CD4-positive, alpha-beta T cell treated with Interleukin-1 beta for 1 hour (primary cell): ENCODE measurements at regions not wholly inside any gene's neighbourhood (a gene's known extent, or its start where the extent isn't known, plus 50 kb on each side); places are given as distances from the start of the nearest gene placed in this dataset.

Experiments used
- DNase-seq, 2 donors: peaks; one replicate each; pipeline ENCODE4 v3.0.0-alpha.2; 2020 to 2022

DNA sequence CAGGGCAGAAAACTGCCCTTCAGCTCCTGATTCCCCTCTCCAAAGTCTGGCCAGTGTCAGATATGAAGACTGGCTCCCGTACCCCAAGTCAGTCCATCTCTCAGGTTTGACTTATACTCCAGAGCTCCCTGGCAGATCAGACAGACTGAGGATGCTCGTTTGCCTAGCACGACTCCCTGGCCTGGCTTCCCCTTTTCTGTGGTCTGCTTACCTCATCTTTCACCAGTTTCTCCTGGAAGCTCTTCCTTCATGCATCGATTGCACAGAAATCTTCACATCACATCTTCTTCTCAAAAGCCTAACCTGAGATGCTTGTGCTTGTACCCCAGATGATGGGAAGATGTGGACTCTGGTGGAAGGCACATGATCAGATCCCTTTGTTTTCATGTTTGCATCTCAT, 387.9 kb upstream of the POU3F3 start:
- DNase-seq: no peak

DNA sequence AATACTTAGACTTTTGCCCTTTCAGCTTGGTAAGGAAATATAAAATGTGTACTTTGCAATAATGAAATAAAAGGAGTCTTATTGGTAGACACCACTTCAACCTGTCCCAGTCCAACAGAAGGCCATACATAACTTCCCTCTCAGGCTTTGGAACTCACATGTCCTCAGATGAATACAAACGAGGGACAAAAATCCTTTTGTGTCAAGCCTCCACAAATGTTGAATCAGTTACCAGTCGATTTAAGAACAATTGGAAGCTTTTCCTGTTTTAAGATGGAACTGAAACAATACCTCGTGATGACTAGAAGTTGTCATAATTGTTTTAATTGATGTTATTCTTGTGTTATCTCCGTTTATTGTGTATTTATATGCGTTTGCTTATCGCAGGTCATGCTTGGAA, 385.1 kb upstream of the POU3F3 start:
- DNase-seq: no peak

DNA sequence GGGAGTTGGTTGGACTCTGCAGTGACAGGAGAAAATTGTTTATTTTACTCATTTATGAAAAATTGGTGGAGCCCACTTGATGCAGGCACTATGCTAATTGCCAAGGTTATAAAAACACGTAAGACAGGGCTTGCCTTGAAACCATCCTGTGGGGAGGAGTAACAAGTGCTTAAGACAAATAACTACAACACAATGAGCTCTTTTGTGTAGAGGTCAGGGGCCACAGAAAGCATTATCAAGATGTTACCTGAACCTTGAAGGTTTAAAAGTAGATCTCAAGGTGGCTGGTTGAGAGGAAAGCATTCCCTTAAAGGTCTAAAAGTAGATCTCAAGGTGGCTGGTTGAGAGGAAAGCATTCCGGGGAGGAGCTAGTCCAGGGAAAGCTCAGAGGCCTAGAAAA, 381.8 kb upstream of the POU3F3 start:
- DNase-seq: no peak

DNA sequence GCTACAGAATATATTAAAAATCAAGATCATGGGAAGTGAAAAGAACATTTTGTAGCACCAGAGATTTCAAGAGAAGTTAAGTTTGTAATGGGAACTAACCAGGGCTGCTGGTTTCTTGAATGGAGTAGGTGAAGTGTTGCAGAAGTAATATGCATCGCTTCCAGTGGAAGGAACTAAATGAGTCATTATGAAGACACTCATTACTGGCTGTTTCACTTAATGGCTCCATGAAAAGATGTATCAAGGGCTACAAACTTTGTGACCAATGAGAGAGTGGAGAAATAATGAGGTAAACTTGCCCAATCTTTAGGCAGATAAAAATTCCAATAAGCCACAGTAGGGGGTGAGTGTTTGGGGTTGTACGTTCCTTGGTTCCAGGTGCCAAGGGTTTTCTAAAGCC, 380.4 kb upstream of the POU3F3 start:
- no peak for DNase-seq

DNA sequence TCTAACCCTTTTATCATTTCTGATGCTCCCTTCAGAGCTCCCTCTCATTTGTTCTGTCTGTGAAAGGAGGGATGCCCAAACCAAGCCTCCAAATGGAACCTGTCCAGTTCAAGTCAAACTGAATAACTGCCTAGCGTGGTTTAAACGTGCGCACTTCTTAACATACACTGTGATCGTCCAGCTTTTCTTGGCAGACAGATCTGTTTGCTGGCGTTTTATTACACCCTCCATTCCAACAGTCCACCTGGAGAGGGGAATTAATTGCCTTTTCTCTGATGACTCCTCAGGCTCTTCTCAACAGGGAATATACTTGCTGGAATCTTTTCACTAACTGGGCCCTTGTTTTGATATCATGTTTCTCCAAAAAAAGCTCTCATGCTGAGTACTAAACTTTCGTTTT, 379.2 kb upstream of the POU3F3 start:
- no peak for DNase-seq

DNA sequence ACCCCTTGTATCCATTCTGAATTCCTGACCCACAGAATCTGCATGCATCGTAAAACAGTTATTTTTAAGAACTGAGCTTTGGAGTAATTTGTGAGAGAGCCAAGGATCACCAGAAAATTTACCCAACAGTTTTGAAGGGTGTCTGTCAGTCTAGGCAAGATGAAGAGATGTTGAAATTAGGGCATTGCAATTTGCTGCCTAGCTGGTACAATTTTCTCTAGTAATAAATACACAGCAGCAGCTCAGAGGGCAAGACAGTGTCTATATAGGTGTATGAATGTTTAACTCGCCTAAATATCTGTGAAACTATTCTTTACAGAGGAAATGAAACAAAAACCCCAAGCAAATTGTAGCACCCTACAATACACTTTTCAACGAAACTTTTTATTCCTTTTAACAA, 377.8 kb upstream of the POU3F3 start:
- no peak for DNase-seq

DNA sequence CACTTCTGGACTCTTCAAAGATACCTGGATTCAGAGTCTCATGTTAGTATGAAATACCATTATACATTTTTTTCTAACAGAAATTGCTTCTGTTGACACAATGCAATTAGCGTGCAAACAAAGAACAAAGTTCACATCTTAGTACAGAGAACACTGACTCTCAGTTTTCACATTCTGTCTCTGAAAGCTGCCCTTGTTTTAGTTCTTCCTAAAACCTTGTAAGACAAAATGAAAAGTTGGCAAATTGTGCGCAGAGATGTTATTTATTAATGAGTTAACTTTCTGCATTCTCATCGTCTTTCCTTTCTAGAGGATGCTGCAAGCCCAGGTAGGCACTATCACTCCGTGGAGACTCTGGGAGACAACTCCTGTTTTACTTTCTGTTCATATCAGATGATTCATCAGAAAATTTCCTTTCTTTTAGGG, 377.3 kb upstream of the POU3F3 start:
- DNase-seq: no peak

DNA sequence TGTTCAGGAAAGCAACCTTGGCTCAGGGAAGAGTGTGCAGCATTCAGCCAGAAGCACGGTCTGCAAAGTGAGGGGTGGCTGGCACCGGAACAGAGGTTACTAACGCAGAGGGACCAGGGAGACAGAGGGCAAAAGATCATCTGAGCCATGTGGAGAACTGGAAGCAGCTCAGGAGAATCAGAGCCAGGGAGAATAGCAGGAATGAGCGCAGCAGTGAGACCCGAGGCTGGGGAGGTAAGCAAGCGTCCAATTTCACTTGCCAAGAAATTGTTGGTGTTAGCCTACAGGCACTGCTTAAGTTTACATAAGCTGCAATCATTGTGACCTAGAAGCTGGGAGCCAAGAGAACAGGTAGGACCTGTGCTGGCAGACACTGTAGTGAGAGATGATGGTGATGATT, 372.6 kb upstream of the POU3F3 start:
- no peak for DNase-seq

DNA sequence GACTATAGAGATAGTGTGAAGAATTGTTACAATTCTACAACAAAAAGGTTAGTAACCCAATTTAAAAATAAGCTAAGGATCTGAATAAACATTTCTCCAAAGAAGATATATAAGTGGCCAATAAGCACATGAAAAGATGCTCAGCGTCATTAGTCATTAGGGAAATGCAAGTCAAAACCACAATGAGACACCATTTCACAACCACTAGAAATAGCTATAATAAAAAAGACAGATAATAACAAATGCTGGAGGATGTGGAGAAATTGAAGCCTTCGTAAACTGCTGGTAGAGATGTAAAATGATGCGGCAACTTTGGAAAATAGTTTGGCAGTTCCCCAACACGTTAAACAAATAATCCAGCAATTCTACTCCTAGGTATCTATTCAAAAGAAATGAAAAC, 366.5 kb upstream of the POU3F3 start:
- DNase-seq: no peak

DNA sequence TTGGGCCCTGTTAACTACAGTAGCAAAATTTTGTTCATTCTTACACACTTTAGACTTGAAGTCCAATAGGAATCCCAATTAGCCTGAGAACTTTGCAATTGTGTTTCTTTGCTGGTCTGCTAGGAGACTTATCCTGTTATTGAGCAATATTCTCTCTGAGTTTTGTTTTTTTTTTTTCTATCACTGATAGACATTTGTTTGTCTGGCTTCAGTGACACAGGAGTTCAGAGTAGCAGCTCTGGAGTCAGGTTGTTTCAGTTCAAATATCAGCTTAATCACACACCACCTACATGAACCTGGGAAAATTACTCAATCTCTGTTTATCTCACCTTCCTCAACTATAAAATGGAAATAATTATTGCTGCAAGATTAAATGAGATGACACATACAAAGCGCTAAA, 360.2 kb upstream of the POU3F3 start:
- DNase-seq: no peak

DNA sequence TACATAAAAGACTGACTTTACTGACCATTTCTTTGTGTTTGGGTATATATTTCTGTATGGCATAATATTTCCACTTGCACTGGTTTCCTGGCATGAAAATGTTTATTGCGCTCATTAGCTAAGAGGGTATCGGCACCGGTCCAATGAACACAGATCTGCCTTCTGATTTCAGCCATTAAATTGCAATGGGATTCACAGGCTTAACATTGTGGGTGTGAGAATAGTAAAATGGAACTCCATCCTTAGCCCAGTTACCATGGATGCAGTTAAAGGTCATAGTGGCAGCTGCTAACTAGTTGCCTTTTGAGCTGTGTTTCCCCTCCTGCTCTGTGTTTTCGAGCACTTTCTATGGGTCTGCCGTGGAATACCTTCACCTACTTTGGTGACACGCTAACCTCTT, 352.6 kb upstream of the POU3F3 start:
- no peak for DNase-seq

DNA sequence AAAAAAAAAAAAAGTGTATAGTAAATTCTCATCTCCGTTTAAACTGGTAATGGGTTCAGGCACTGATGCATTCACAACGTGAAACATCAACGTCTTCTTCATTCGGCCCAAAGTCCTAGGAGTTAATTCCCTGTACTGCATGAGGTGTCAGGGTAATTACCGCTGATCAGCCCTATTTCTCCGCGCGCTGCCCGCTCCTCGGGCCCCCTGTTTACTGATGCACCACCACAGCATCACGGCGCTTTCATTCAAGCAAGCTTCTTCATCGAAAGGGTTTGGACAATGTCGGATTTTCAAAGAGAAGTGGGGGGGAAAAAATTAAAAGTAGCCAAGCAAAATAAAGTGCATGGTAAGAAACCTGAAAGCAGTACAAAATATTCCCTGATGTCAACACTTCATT, 352.0 kb upstream of the POU3F3 start:
- DNase-seq: no peak

DNA sequence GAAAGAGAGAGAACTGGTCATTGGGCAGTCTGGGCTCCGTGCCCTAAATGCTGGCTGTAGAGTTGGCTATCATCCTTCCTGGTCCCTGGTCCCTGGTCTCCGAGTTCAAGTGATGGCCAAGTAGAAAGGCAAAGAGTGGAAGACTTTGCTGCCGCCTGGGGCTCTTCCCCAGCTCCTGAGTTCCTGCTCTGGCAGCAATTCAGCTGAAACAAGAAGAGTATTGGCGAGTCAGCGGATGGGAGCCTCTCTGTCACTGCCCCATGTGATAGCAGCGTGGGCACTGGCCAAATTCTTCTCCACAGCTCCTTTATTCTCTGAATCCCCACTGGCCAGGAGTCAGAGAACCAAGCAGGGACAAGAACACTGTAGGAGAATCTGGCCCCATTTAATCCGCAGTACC, 351.0 kb upstream of the POU3F3 start:
- no peak for DNase-seq

DNA sequence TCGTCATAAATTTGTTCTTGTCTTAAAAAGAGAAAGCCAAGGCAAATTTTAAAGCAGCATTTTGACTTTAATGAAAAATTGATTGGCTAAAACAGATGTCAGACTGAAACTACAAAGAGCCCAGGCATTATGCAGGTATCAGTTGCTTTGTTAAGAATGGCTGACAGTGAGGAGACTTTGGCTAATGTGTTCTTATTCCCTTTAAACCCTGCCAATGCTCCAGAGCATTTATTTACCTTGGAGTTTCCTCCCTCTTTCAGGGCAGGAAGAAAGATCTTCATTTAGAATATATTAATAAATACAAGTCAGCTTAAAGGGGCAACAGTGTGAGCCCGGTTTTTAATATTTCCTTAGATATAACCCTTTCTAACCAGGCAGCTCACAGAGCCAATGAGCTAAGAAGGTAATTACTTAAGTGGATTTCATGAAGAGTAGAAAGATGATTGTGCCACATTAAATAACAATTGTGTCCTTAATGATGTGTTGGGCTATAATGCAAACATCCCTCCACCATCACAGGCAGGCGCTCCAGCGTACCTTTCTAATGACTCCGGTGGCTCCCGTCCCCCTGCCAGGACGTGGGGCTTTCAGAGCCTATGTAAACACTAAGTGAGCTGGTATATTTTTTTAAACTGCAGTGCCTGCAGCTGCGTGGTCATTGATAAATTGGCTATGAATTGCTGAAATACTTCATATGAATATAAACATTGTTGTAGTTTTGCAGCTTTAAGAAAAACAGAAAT, 349.4 kb upstream of the POU3F3 start:
- no peak for DNase-seq

DNA sequence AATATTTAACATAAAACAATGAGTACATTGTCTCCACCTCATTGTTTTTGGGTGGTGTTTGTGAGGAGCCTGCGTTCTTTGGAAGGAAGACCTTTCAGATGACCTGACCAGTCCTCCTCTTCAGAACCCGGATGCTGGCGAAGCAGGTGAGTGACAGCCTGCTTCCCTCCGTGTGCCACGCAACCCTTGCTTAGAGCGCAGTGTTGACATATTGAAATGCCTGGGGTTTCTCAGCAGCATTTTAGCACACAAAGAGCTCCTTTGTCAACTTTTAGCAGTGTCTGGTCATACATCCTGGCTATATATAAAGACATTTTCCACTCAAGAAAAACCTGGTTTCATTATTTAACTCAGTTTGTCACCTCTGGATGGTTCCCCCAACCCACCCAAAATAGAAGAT, 335.7 kb upstream of the POU3F3 start:
- no peak for DNase-seq

DNA sequence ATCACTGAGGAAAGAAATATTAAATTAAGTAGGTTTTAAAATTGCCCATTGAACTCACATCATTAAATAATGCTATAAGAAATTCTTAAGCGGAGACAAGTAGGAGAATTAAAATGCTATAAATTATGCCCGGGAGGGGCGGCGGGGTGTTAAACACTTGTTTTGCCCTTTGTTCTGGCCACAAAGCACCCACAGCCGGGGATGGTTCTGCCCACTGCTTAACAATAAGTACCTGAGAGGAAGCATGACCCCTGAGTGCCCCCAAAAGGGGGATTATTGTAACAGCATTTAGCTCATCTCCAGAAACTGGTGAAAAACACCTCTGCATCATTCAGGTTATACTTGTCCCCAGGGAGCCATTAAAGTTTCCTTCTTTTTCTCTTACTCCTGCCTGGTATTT, 332.7 kb upstream of the POU3F3 start:
- DNase-seq: no peak

DNA sequence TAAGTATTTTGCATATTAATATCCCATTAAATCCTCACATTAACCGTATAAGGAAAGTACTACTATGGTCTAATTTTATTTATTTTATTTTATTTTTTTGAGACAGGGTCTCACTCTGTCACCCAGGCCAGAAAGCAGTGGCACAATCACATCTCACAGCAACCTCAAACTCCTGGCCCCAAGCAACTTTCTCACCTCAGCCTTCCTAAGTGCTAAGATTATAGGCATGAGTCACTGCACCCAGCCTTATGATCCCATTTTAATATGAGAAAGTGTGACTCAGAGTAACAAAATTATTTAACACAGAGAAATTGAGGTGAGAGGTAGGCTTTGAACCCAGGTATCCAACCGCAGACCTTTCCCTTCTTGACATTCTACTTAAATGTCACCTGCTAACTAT, 330.0 kb upstream of the POU3F3 start:
- no peak for DNase-seq

DNA sequence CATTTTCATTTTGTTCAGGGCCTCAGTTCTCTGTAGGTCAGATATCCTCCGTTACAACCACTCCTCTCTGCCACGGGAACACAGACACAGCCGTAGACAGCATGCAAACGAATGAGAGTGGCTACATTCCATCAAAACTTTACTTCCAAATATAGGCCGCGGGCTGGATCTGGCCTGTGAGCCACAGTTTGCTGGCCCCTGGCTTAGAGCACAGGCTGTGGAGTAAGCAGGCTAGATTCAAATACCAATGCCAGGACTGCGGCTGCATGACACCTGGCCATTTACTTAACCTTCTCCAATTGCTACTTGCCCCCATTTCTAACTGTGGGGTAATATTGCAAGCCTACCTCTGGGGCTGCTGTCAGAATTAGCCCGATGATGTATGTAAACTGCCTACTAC, 325.8 kb upstream of the POU3F3 start:
- DNase-seq: no peak

DNA sequence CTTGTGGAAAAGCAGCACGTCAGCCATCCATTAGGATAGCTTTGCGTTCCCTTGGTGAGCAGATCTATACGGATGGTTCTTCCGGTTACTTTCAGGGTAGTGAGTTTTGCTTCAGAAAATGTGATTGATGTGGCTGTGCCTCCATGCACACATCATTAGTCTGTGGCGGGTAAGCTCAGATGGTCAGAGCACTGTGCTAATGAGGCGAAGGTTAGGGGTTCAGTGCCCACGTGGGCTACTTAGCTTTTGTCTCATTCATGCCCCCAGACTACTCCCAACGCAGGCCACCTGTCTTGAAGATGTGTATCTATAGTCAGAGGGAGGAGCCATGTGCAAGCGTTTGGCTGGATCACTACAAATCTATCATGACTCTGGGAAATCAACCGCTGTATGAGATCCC, 322.8 kb upstream of the POU3F3 start:
- no peak for DNase-seq

DNA sequence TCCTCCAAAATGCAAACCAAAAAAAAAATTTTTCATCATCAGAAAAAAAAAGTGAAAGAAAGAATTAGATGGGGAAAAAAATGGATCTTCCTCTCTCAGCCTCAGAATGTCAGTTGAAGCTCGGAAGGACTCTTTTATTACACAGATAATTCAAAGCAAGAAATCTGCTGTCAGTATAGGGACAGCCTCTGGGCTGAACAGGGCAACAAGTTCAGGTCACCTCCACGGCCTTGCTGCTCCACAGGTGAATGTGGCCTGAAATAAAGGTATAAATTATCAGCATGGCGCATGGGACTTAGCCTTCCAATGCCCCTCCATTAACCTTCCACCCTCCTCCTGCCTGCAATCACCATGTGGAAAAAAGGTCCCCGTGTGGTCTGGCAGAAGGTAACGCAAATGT, 316.8 kb upstream of the POU3F3 start:
- DNase-seq: no peak

DNA sequence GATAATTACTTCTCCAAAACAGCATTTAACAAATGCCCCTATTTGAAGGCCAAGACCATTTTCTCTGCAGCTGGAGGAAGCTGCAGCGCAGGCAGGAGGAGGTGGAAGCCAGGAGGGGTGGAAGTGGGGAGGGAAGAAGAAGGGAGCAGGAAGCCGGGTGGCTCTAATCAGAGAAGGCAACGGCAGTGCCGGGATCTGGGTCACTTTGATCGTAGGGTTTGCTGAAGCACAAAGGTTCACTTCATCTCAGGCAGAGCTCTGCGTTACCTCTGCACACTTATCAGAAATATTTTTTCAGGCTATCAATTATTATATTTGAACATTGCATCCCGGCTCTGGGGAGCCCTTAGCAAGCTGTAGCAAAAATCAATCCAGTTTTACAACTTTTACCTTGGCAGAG, 315.8 kb upstream of the POU3F3 start:
- DNase-seq: no peak

DNA sequence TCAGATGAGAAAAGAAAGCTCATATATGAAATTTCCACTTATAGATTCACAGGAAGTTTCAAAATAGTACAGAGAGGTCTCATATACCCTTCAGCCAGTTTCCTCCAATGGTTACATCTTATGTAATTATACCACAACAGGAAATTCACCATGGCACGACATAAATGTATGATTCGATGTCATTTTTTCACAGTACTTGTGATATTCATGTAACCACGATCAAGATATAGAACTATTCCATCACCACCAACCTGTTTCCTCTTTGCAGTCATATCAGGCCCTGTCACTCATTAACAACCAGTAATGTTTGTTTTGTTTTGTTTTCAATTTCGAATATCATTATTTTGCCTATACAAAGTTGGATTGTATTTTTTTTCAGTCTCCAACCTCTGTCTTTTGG, 314.3 kb upstream of the POU3F3 start:
- no peak for DNase-seq

DNA sequence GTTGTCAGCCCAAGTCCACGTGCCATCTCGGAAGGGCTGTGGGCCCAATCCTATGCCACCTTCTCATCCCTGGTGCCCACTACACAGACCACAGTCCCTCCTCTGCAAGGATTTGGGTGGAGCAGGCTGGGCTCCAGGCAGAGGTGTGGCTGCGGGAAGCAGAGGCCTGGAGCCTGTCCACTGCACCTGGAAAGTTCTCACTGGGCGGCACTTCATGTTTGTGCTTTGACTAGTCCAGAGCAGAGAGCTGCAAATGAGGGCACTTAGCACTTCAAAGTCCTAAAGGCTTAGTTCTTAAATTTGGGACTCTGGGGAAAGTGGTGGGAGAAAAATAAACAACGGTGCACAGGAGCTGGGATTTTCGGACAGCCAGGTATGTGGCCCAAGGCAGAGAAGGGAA, 308.9 kb upstream of the POU3F3 start:
- DNase-seq: no peak

DNA sequence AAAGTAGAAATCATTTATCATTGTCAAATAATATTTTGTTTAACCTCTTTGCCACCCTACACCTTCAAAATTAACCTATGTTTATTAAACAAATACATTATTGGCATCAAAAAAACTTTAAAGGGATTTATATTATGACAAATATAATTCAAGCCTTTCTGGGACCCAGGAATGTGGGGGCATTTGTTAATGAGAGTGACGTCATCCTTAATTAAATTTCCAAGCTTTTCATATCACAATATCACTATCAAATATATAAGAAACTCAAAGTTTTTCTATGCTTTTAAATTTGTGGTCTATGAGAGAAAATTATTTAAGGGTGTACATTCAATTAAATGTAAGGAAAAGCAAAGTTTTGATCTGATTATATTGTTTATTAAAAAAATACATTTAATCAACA, 307.4 kb upstream of the POU3F3 start:
- no peak for DNase-seq

DNA sequence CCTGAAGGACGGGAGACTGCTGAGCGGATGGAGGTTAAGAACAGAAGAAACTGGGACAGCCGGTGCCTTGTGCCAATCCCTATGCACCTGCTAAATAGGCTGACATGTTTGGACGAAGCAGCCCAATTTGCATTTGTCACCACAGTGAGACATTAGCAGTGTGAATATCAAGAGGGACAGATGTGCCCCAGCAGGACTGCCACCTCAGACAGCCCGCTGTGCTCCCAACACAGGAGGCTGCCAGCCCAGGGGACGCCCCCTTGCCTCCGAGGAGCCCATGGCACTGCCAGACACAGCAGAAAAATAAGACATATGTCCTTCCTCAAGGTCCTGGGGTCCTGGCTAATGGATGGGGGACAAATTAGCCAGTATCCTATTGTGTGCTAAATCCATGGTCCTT, 306.7 kb upstream of the POU3F3 start:
- no peak for DNase-seq

DNA sequence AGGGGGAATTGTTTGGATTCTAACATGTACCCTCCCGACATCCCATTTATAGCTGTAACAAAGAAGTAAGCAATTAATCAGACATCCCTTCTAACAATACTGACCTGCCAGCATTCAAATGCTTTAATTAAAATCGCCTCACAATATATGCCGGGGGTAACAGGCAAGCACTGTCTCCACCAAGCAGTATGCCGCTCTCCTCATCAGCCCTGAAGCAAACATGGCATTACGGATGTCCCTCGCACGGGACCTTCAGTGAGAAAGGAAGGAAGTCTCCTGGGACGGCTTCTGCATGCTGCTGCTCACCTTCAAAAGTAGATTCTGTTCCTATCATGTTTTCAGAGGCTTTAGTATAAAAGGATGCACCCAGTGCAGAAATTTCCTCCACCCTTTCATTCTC, 292.7 kb upstream of the POU3F3 start:
- no peak for DNase-seq
